Parathyroid adenoma (tissue), 2 donors: ENCODE measurements at regions not wholly inside any gene's neighbourhood (a gene's known extent, or its start where the extent isn't known, plus 50 kb on each side); places are given as distances from the start of the nearest gene placed in this dataset.
"Not testable (repeated sequence)": the region's sequence is repeated elsewhere in the genome, so short reads cannot be mapped to it uniquely, and the experiment has no call there.

Source experiments
- H2AFZ ChIP-seq: fragments of 300-600 bp; sonication (generic); one replicate; pipeline ENCODE4 v1.7.0; 2017; ENCODE audit warnings: antibody characterized with exemption, mild to moderate bottlenecking
- H3K27ac ChIP-seq: fragments of 300-600 bp; sonication (generic); one replicate; pipeline ENCODE4 v1.7.0; 2017
- H3K27me3 ChIP-seq: fragments of 300-600 bp; sonication (generic); one replicate; pipeline ENCODE4 v1.7.0; 2017; ENCODE audit warnings: low read length; ENCODE audit not compliant: control insufficient read depth, insufficient read depth
- H3K36me3 ChIP-seq: fragments of 300-600 bp; sonication (generic); one replicate; pipeline ENCODE4 v1.7.0; 2017; ENCODE audit warnings: low read length; ENCODE audit not compliant: control insufficient read depth, insufficient read depth
- H3K4me1 ChIP-seq: fragments of 300-600 bp; sonication (generic); one replicate; pipeline ENCODE4 v1.7.0; 2017; ENCODE audit warnings: control low read depth
- H3K4me2 ChIP-seq: fragments of 300-600 bp; sonication (generic); one replicate; pipeline ENCODE4 v1.7.0; 2017; ENCODE audit warnings: low read length
- H3K4me3 ChIP-seq: fragments of 300-600 bp; sonication (generic); one replicate; pipeline ENCODE4 v1.7.0; 2017; ENCODE audit warnings: low read depth, low read length
- H3K79me2 ChIP-seq: fragments of 300-600 bp; sonication (generic); one replicate; pipeline ENCODE4 v1.7.0; 2017; ENCODE audit warnings: control low read depth
- H3K9ac ChIP-seq: fragments of 300-600 bp; sonication (generic); one replicate; pipeline ENCODE4 v1.7.0; 2017; ENCODE audit warnings: mild to moderate bottlenecking
- H3K9me3 ChIP-seq: fragments of 300-600 bp; sonication (generic); one replicate; pipeline ENCODE4 v1.7.0; 2017; ENCODE audit warnings: low read length; ENCODE audit not compliant: control insufficient read depth
- TF ChIP-seq, protein P1 (sequence below): fragments of 300-600 bp; sonication (generic); IDR thresholded peaks from one replicate; pipeline ENCODE4 v1.7.0; 2017; ENCODE audit warnings: antibody characterized with exemption, mild to moderate bottlenecking
- donor health status: primary hyperparathyroidism.

DNA sequence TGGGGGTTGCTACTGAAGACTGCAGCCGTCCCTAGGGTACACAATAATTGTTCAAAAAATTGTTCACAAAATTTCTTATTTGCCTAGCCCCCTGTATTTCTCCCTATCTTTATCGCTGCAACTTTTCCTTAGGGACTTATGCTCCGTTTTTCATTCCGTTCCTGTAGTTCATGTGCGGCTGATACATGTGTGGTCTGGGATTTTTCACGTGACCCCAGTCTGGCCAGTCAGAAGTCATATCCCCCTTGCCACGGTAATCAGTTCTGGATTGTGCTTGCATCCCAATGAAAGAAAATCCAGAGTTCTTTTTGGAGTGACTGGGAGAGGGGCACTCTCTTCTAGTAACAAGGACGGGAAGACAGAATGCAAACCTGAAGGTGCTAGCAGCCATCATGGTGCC lies 610.7 kb upstream of the C16orf82 start:
- H3K36me3 ChIP-seq = no peaks in the 10 kb centered on the region
- no peak overlapping the region for H2AFZ ChIP-seq
- TF ChIP-seq, protein P1, sequence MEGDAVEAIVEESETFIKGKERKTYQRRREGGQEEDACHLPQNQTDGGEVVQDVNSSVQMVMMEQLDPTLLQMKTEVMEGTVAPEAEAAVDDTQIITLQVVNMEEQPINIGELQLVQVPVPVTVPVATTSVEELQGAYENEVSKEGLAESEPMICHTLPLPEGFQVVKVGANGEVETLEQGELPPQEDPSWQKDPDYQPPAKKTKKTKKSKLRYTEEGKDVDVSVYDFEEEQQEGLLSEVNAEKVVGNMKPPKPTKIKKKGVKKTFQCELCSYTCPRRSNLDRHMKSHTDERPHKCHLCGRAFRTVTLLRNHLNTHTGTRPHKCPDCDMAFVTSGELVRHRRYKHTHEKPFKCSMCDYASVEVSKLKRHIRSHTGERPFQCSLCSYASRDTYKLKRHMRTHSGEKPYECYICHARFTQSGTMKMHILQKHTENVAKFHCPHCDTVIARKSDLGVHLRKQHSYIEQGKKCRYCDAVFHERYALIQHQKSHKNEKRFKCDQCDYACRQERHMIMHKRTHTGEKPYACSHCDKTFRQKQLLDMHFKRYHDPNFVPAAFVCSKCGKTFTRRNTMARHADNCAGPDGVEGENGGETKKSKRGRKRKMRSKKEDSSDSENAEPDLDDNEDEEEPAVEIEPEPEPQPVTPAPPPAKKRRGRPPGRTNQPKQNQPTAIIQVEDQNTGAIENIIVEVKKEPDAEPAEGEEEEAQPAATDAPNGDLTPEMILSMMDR = no peak
- H3K4me2 ChIP-seq = no peak overlapping the region
- no peaks in the 10 kb centered on the region for H3K4me1 ChIP-seq
- H3K27me3 ChIP-seq = peaks cover 3% of the 10 kb centered on the region
- no peak overlapping the region for H3K27ac ChIP-seq
- no peak overlapping the region for H3K9ac ChIP-seq
- no peaks in the 10 kb centered on the region for H3K9me3 ChIP-seq
- H3K4me3 ChIP-seq = no peak overlapping the region
- no peaks in the 10 kb centered on the region for H3K79me2 ChIP-seq

DNA sequence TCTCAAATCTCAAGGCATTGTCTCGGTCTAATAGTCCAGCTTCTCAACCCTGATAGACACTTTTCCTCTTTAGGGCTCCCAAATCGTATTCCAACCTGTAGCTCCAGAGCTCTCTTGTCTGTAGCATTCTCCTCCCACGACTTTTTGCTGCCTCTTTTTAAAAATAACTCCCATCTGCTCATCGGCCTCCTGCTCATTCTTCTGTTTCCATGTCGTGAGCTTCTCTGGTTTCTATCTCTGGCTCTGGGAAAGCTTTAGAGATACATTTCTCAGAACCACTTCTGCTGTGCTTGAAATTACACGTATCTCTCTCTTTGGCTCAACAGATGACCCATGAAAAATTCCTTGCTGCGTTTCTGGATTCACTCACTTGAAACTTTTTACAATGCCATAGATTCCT lies 609.6 kb upstream of the C16orf82 start:
- no peaks in the 10 kb centered on the region for H3K9me3 ChIP-seq
- no peak overlapping the region for H3K9ac ChIP-seq
- H2AFZ ChIP-seq = no peak overlapping the region
- no peak overlapping the region for H3K4me2 ChIP-seq
- H3K36me3 ChIP-seq = no peaks in the 10 kb centered on the region
- H3K79me2 ChIP-seq = no peaks in the 10 kb centered on the region
- no peaks in the 10 kb centered on the region for H3K4me1 ChIP-seq
- H3K4me3 ChIP-seq = no peak overlapping the region
- peaks cover 3% of the 10 kb centered on the region for H3K27me3 ChIP-seq
- TF ChIP-seq, protein P1 = no peak
- no peak overlapping the region for H3K27ac ChIP-seq

DNA sequence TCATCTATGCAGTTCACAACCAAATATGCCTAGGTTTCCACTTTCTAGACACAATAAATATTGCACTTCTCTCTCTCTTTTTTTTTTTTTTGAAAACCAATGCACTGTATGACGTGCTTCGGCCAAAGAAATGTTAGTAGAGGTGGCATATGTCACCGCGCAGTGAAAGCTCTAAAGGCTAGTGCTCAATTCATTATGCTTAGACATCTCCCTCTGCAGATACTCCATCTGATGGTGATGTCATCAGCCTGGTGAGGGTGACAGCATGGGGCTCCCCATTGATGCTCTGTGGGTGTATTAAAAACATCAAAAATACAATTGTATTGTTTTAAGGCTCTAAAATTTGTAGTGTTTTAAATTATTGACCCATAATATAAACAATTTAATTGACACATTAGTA lies 608.8 kb upstream of the C16orf82 start:
- Histone ChIP-seq H3K4me1 (no peaks in the 10 kb centered on the region), H3K4me2 (no peak overlapping the region), H3K27me3 (peaks cover 3% of the 10 kb centered on the region), H3K27ac (no peak overlapping the region), H3K9ac (no peak overlapping the region), H2AFZ (no peak overlapping the region), H3K79me2 (no peaks in the 10 kb centered on the region), H3K9me3 (no peaks in the 10 kb centered on the region), H3K4me3 (no peak overlapping the region), H3K36me3 (no peaks in the 10 kb centered on the region)
- TF ChIP-seq, protein P1 = no peak

DNA sequence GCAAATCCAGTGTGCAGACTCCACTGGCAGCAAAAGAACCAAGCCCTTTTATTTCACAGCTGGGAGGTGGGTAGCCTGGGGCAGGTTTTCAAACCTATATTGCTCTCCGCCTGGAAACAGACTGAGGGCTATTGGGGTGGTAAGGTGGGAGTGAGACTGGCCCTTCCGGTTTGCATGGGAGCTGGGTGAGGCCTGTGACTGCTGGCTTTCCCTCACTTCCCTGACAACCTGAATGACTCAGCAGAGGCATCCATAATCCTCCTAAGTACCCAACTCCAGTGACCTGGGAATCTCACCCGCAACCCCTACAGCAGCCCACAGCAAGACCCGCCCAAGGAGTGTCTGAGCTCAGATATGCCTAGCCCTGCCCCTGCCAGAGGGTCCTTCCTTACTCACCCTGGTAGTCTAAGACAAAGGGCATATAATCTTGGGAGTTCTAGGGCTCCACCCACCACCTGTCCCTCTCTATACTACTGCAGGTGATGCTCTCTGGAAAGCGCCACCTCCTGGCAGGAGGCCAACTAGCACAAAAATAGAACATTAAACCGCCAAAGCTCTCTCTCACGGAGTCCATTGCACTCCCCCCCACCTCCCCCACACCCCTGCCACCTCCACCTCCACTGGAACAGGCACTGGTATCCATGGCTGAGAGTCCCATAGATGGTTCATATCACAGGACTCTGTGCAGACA lies 602.0 kb upstream of the C16orf82 start:
- Histone ChIP-seq H3K36me3 (no peaks in the 10 kb centered on the region), H3K9me3 (no peaks in the 10 kb centered on the region), H3K4me3 (no peak overlapping the region), H3K27ac (no peak overlapping the region), H2AFZ (no peak overlapping the region), H3K9ac (no peak overlapping the region), H3K27me3 (no peaks in the 10 kb centered on the region), H3K4me2 (no peak overlapping the region), H3K4me1 (no peaks in the 10 kb centered on the region), H3K79me2 (no peaks in the 10 kb centered on the region)
- TF ChIP-seq, protein P1 = no peak

DNA sequence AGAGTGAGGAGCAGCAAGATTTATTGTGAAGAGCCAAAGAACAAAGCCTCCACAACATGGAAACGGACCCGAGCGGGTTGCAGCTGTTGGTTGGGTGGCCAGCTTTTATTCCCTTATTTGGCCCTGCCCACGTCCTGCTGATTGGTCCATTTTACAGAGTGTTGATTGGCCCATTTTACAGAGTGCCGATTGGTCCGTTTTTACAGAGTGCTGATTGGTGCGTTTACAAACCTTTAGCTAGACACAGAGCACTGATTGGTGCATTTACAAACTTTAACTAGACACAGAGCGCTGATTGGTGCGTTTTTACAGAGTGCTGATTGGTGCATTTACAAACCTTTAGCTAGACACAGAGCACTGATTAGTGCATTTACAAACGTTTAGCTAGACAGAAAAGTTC lies 592.3 kb upstream of the C16orf82 start:
- H3K4me3 ChIP-seq, H3K9ac ChIP-seq, H2AFZ ChIP-seq, H3K27me3 ChIP-seq, H3K4me1 ChIP-seq, H3K9me3 ChIP-seq, H3K4me2 ChIP-seq, H3K27ac ChIP-seq, H3K36me3 ChIP-seq, H3K79me2 ChIP-seq: not testable (repeated sequence)
